ENCODE measurements at regions not wholly inside any gene's neighbourhood (a gene's known extent, or its start where the extent isn't known, plus 50 kb on each side); places are given as distances from the start of the nearest gene placed in this dataset.

GRCh38 chr7:155188821-155189581 is 108.7 kb upstream of the INSIG1 start:
- DNase-seq (ENCODE audit: insufficient read length, low spot score), result no peak
- FAIRE-seq, result no peak
- no peak for TF ChIP-seq POLR2A (IDR thresholded peaks at IDR 0.05; ENCODE audit: low read depth, low read length)

DNA sequence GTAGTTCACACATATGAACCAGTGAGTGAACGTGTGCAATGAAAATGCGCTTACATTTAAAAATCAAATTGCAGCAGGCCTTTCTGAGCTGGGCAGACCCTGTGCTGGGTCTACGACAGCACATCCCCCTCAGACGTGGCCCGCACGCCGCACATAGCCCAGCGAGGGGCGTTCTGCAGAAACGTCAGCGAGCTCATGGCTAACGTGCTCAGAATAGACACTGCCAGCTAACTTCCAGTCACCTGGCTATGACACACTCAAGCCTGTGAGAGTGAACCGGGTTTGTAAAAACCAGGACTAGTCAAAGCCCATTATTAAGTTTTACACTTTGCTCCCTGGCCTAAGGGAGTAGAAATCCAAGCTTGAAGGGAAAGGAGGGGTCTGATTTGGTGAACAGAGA is 108.1 kb upstream of the INSIG1 start:
- DNase-seq (ENCODE audit: insufficient read length, low spot score) (no peak), FAIRE-seq (no peak)
- no peak for TF ChIP-seq POLR2A (IDR thresholded peaks at IDR 0.05; ENCODE audit: low read depth, low read length)

- TF ChIP-seq POLR2A (IDR thresholded peaks at IDR 0.05; ENCODE audit: low read depth, low read length), result no peak
- FAIRE-seq, result no peak
- DNase-seq (ENCODE audit: insufficient read length, low spot score), result no peak
Observed at GRCh38 chr7:155190688-155191087, 107.0 kb upstream of the INSIG1 start.

- DNase-seq (ENCODE audit: insufficient read length, low spot score) (no peak), FAIRE-seq (no peak)
- no peak for TF ChIP-seq POLR2A (IDR thresholded peaks at IDR 0.05; ENCODE audit: low read depth, low read length)
Observed at GRCh38 chr7:155191137-155191536, 106.5 kb upstream of the INSIG1 start.

GRCh38 chr7:155191901-155192478 is 105.7 kb upstream of the INSIG1 start:
- DNase-seq (ENCODE audit: insufficient read length, low spot score) (no peak), FAIRE-seq (no peak)
- TF ChIP-seq POLR2A (IDR thresholded peaks at IDR 0.05; ENCODE audit: low read depth, low read length), result no peak

DNA sequence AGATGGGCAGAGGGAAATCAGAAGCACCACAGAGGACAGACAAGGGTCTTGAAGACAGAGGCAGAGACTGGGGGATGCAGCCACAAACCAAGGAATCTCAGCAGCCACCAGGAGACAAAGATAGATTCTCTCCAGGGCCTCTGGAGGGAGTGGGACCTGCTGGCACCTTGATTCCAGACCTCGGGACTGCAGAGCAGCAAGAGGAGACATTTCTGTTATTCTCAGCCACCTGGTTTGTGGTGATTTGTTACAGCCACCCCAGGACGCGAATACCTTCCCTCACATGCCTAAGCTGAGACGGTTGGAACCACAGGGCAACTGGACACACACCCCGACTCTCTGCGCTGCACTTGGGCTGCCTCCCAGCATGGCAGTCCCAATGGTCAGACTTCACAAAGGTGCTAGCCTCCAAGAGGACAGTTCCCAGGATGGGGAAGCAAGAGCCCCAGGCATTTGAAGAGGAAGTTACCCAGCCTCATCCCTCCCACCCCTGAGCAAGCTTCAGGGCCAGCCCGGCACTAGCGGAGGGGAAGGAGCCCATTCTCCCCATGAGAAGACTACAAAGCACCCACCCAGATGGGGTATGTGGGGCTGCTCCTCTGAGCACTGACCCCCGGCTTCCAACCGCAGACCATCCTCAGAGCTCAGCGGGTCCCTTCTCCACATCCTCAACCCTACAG is 104.6 kb upstream of the INSIG1 start:
- TF ChIP-seq POLR2A (IDR thresholded peaks at IDR 0.05; ENCODE audit: low read depth, low read length), result no peak
- FAIRE-seq (no peak), DNase-seq (ENCODE audit: insufficient read length, low spot score) (no peak)

- DNase-seq (ENCODE audit: insufficient read length, low spot score), result no peak
- no peak for FAIRE-seq
- no peak for TF ChIP-seq POLR2A (IDR thresholded peaks at IDR 0.05; ENCODE audit: low read depth, low read length)
Observed at GRCh38 chr7:155193716-155194115, 104.0 kb upstream of the INSIG1 start.

GRCh38 chr7:155194382-155195140 is 103.1 kb upstream of the INSIG1 start:
- no peak for TF ChIP-seq POLR2A (IDR thresholded peaks at IDR 0.05; ENCODE audit: low read depth, low read length)
- no peak for FAIRE-seq
- DNase-seq (ENCODE audit: insufficient read length, low spot score), result no peak

DNA sequence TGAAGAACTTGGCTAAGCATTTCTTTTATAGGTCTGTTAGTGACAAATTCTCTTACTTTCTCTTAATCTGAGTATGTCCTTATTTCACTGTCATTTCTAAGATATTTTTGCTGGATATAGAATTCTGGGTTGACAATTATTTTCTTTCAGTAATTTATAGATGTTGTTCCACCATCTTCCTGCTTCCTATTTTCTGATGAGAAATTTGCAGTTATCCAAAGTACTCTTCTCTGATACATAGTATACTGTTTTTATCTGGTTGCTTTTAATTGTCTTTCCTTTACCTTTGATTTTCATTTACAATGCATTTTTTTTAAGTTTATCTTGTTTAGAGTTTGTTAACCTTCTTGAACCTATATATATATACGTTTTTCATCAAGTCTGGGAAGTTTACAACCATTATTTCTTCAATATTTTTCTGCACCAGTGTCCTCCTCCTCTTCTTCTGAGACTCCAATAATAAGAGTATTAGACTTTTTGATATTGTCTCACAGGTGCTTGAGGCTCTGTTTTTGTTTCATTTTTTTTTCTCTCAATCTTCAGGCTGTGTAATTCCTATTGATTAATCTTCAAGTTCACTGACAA is 101.6 kb upstream of the INSIG1 start:
- FAIRE-seq, result no peak
- no peak for TF ChIP-seq POLR2A (IDR thresholded peaks at IDR 0.05; ENCODE audit: low read depth, low read length)
- DNase-seq (ENCODE audit: insufficient read length, low spot score), result no peak

- DNase-seq (ENCODE audit: insufficient read length, low spot score) (no peak), FAIRE-seq (no peak)
- TF ChIP-seq POLR2A (IDR thresholded peaks at IDR 0.05; ENCODE audit: low read depth, low read length), result no peak
Observed at GRCh38 chr7:155198196-155198892, 99.3 kb upstream of the INSIG1 start.

- DNase-seq (ENCODE audit: insufficient read length, low spot score) (peak; percentile 61), FAIRE-seq (no peak)
- no peak for TF ChIP-seq POLR2A (IDR thresholded peaks at IDR 0.05; ENCODE audit: low read depth, low read length)
Observed at GRCh38 chr7:155198901-155199845, 98.5 kb upstream of the INSIG1 start.
